GM23338 (cell line): ENCODE measurements at regions not wholly inside any gene's neighbourhood (a gene's known extent, or its start where the extent isn't known, plus 50 kb on each side); places are given as distances from the start of the nearest gene placed in this dataset.
A peak's percentile ranks its signal among the peaks of the same experiment; 100 is the strongest.

ENCODE experiments used
- ATAC-seq: fragments of 200-7000 bp; cut with Tn5 transposase; 3 replicates; pipeline ENCODE4 v1.9.1; 2020
- DNase-seq: peaks from one replicate; pipeline ENCODE4 v3.0.0-alpha.2; 2015; ENCODE audit warnings: low spot score
- H2AFZ ChIP-seq: fragments of 200-600 bp; sonication (generic); 2 replicates; pipeline ENCODE4 v1.8.0; 2016; ENCODE audit warnings: antibody characterized with exemption, mild to moderate bottlenecking, moderate library complexity
- H3F3A ChIP-seq: fragments of 200-600 bp; sonication (generic); replicated peaks from 2 replicates; pipeline ENCODE4 v1.8.0; 2017; ENCODE audit warnings: antibody characterized with exemption, mixed run types, low read depth
- H3K27ac ChIP-seq: fragments of 200-600 bp; sonication (generic); 2 replicates; pipeline ENCODE4 v1.6.1; 2016; ENCODE audit warnings: low read depth
- H3K27me3 ChIP-seq: fragments of 200-600 bp; sonication (generic); 2 replicates; pipeline ENCODE4 v1.8.0; 2016; ENCODE audit warnings: mild to moderate bottlenecking, mixed run types, moderate library complexity; ENCODE audit not compliant: insufficient read depth
- H3K36me3 ChIP-seq: fragments of 200-600 bp; sonication (generic); 2 replicates; pipeline ENCODE4 v1.8.0; 2016; ENCODE audit warnings: mild to moderate bottlenecking; ENCODE audit not compliant: insufficient read depth
- H3K4me1 ChIP-seq: fragments of 200-600 bp; sonication (generic); 2 replicates; pipeline ENCODE4 v1.8.0; 2016; ENCODE audit warnings: mild to moderate bottlenecking, moderate library complexity; ENCODE audit not compliant: insufficient read depth
- H3K4me2 ChIP-seq: fragments of 200-600 bp; sonication (generic); 2 replicates; pipeline ENCODE4 v1.7.1; 2017; ENCODE audit warnings: mixed run types
- H3K4me3 ChIP-seq: fragments of 200-600 bp; sonication (generic); 2 replicates; pipeline ENCODE4 v1.6.1; 2016; ENCODE audit warnings: mixed run types
- H3K79me2 ChIP-seq: fragments of 200-600 bp; sonication (generic); replicated peaks from 2 replicates; pipeline ENCODE4 v1.8.0; 2017; ENCODE audit warnings: mild to moderate bottlenecking; ENCODE audit not compliant: insufficient read depth
- H3K9me2 ChIP-seq: fragments of 200-600 bp; sonication (generic); 2 replicates; pipeline ENCODE4 v1.8.0; 2017; ENCODE audit not compliant: insufficient read depth
- H4K20me1 ChIP-seq: fragments of 200-600 bp; sonication (generic); replicated peaks from 2 replicates; pipeline ENCODE4 v1.8.0; 2017; ENCODE audit warnings: mild to moderate bottlenecking; ENCODE audit not compliant: insufficient read depth
- H3K27ac Mint-ChIP-seq: 2 replicates; pipeline ENCODE4 v1.8.0; 2020; ENCODE audit warnings: inconsistent platforms, mild to moderate bottlenecking, moderate library complexity, mixed read lengths
- H3K27me3 Mint-ChIP-seq: 3 replicates; pipeline ENCODE4 v1.8.0; 2022; ENCODE audit warnings: low read depth, mild to moderate bottlenecking, moderate library complexity, mixed read lengths, inconsistent platforms; ENCODE audit not compliant: insufficient read depth, poor library complexity
- H3K36me3 Mint-ChIP-seq: 3 replicates; pipeline ENCODE4 v1.8.0; 2021; ENCODE audit warnings: low read depth, mild to moderate bottlenecking, inconsistent platforms, moderate library complexity, mixed read lengths
- H3K4me1 Mint-ChIP-seq: 3 replicates; pipeline ENCODE4 v1.8.0; 2020; ENCODE audit warnings: mild to moderate bottlenecking, inconsistent platforms, mixed read lengths
- H3K4me3 Mint-ChIP-seq: 3 replicates; pipeline ENCODE4 v1.8.0; 2021; ENCODE audit warnings: moderate library complexity, mild to moderate bottlenecking, inconsistent platforms, mixed read lengths
- H3K9me3 Mint-ChIP-seq: 3 replicates; pipeline ENCODE4 v1.8.0; 2020; ENCODE audit warnings: moderate library complexity, mild to moderate bottlenecking, inconsistent platforms, mixed read lengths
- TF ChIP-seq, protein P1 (sequence below): IDR thresholded peaks from 2 replicates; pipeline ENCODE4 v1.6.1; 2016; ENCODE audit warnings: antibody characterized with exemption
- TF ChIP-seq, protein P2 (sequence below): fragments of 250-450 bp; sonication (Bioruptor Pico); IDR thresholded peaks from 2 replicates; pipeline ENCODE4 v1.5.0; 2020; ENCODE audit warnings: mild to moderate bottlenecking, moderate library complexity

DNA sequence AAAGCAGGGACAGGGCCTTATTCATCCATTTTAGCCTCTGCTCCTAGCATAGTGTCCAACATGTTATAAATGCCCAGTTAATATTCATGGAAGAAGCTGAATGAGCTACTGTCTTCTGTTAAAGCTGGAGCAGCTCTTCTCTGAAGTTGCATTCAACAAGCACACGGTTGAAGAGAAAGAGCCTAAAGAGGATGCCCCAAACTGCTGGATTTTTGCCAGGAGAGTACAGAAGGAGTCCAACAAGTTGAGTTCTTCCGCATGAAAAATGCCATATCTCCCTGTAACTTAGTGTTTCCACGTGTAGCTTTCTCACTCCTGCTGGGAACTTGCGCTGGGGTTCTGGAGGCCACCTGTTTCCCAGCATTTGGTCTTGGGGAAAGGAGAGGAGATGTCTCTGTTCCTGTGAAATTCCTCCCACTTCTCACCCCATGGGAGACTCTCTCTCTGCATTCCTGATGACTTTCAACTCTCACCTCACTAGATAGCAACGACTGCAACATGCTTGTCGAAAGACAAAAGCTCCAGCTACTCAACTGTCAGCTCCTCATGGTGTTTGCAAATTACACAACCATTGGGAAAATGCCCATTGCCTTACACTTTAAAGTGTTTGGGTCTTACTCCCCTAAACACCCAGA is 122.8 kb downstream of the KIF4B start:
- H3K4me1 Mint-ChIP-seq, result no peaks in the 10 kb centered on the region

More for the DNA sequence above, 122.8 kb downstream of the KIF4B start:
- no peaks in the 10 kb centered on the region for H4K20me1 ChIP-seq
- no peaks in the 10 kb centered on the region for H3K36me3 ChIP-seq
- H3K79me2 ChIP-seq, result no peaks in the 10 kb centered on the region
- ATAC-seq (no peak), DNase-seq (no peak)
- Mint-ChIP-seq H3K27ac (no peak overlapping the region), H3K4me3 (no peak overlapping the region), H3K36me3 (no peaks in the 10 kb centered on the region), H3K27me3 (no peaks in the 10 kb centered on the region), H3K9me3 (no peaks in the 10 kb centered on the region)
- no peak overlapping the region for H2AFZ ChIP-seq
- no peak overlapping the region for H3K4me3 ChIP-seq
- TF ChIP-seq, protein P1, sequence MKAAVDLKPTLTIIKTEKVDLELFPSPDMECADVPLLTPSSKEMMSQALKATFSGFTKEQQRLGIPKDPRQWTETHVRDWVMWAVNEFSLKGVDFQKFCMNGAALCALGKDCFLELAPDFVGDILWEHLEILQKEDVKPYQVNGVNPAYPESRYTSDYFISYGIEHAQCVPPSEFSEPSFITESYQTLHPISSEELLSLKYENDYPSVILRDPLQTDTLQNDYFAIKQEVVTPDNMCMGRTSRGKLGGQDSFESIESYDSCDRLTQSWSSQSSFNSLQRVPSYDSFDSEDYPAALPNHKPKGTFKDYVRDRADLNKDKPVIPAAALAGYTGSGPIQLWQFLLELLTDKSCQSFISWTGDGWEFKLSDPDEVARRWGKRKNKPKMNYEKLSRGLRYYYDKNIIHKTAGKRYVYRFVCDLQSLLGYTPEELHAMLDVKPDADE, result no peak
- TF ChIP-seq, protein P2, sequence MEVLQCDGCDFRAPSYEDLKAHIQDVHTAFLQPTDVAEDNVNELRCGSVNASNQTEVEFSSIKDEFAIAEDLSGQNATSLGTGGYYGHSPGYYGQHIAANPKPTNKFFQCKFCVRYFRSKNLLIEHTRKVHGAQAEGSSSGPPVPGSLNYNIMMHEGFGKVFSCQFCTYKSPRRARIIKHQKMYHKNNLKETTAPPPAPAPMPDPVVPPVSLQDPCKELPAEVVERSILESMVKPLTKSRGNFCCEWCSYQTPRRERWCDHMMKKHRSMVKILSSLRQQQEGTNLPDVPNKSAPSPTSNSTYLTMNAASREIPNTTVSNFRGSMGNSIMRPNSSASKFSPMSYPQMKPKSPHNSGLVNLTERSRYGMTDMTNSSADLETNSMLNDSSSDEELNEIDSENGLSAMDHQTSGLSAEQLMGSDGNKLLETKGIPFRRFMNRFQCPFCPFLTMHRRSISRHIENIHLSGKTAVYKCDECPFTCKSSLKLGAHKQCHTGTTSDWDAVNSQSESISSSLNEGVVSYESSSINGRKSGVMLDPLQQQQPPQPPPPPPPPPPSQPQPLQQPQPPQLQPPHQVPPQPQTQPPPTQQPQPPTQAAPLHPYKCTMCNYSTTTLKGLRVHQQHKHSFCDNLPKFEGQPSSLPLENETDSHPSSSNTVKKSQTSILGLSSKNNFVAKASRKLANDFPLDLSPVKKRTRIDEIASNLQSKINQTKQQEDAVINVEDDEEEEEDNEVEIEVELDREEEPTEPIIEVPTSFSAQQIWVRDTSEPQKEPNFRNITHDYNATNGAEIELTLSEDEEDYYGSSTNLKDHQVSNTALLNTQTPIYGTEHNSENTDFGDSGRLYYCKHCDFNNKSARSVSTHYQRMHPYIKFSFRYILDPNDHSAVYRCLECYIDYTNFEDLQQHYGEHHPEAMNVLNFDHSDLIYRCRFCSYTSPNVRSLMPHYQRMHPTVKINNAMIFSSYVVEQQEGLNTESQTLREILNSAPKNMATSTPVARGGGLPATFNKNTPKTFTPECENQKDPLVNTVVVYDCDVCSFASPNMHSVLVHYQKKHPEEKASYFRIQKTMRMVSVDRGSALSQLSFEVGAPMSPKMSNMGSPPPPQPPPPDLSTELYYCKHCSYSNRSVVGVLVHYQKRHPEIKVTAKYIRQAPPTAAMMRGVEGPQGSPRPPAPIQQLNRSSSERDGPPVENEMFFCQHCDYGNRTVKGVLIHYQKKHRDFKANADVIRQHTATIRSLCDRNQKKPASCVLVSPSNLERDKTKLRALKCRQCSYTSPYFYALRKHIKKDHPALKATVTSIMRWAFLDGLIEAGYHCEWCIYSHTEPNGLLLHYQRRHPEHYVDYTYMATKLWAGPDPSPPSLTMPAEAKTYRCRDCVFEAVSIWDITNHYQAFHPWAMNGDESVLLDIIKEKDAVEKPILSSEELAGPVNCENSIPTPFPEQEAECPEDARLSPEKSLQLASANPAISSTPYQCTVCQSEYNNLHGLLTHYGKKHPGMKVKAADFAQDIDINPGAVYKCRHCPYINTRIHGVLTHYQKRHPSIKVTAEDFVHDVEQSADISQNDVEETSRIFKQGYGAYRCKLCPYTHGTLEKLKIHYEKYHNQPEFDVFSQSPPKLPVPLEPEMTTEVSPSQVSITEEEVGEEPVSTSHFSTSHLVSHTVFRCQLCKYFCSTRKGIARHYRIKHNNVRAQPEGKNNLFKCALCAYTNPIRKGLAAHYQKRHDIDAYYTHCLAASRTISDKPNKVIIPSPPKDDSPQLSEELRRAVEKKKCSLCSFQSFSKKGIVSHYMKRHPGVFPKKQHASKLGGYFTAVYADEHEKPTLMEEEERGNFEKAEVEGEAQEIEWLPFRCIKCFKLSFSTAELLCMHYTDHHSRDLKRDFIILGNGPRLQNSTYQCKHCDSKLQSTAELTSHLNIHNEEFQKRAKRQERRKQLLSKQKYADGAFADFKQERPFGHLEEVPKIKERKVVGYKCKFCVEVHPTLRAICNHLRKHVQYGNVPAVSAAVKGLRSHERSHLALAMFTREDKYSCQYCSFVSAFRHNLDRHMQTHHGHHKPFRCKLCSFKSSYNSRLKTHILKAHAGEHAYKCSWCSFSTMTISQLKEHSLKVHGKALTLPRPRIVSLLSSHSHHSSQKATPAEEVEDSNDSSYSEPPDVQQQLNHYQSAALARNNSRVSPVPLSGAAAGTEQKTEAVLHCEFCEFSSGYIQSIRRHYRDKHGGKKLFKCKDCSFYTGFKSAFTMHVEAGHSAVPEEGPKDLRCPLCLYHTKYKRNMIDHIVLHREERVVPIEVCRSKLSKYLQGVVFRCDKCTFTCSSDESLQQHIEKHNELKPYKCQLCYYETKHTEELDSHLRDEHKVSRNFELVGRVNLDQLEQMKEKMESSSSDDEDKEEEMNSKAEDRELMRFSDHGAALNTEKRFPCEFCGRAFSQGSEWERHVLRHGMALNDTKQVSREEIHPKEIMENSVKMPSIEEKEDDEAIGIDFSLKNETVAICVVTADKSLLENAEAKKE (CRISPR knock-in tag), result 0 out of 2 replicates have a peak, but pooled peaks have one; percentile 32
- no peaks in the 10 kb centered on the region for H3K27me3 ChIP-seq
- H3K4me1 ChIP-seq, result no peaks in the 10 kb centered on the region; the same call in 1 of the 2 replicates
- H3K4me2 ChIP-seq, result no peak overlapping the region
- no peak overlapping the region for H3K27ac ChIP-seq
- H3F3A ChIP-seq, result no peaks in the 10 kb centered on the region
- H3K9me2 ChIP-seq, result peaks cover 17% of the 10 kb centered on the region
